ENCODE measurements at regions not wholly inside any gene's neighbourhood (a gene's known extent, or its start where the extent isn't known, plus 50 kb on each side); places are given as distances from the start of the nearest gene placed in this dataset.

DNA sequence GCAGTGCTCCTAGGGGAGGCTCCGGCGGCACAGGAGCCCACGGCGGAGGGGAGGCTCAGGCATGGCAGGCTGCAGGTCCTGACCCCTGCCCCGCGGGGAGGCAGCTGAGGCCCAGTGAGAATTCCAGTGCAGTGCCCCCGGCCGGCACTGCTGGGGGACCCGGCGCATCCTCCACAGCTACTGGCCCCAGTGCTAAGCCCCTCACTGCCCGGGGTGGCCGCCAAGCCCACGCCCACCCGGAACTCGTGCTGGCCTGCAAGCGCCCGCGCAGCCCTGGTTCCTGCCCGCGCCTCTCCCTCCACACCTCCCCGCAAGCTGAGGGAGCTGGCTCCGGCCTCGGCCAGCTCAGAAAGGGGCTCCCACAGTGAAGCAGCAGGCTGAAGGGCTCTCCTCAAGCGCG lies 62.2 kb downstream of the SPRY2 start:
- TF ChIP-seq CHD4 (IDR thresholded peaks at IDR 0.05) (no peak), CEBPB (IDR thresholded peaks at IDR 0.05; ENCODE audit: borderline replicate concordance in 1 of 2, low read depth in 2 of 2, low read length in 2 of 2) (no peak), PML (IDR thresholded peaks at IDR 0.05; ENCODE audit: low read length) (no peak), POLR2A (IDR thresholded peaks at IDR 0.05; ENCODE audit: low read depth, low read length) (no peak), JUNB (IDR thresholded peaks at IDR 0.05) (no peak), EGR1 (IDR thresholded peaks at IDR 0.05; ENCODE audit: borderline replicate concordance in 1 of 2, low read depth in 2 of 2, low read length in 2 of 2) (no peak), CREM (IDR thresholded peaks at IDR 0.05; ENCODE audit: low read depth) (no peak), RCOR1 (conservative IDR thresholded peaks at IDR 0.05; ENCODE audit: low read depth, low read length) (no peak), POLR2AphosphoS5 (IDR thresholded peaks at IDR 0.05; ENCODE audit: low read length) (no peak)
- TF ChIP-seq, protein P1, sequence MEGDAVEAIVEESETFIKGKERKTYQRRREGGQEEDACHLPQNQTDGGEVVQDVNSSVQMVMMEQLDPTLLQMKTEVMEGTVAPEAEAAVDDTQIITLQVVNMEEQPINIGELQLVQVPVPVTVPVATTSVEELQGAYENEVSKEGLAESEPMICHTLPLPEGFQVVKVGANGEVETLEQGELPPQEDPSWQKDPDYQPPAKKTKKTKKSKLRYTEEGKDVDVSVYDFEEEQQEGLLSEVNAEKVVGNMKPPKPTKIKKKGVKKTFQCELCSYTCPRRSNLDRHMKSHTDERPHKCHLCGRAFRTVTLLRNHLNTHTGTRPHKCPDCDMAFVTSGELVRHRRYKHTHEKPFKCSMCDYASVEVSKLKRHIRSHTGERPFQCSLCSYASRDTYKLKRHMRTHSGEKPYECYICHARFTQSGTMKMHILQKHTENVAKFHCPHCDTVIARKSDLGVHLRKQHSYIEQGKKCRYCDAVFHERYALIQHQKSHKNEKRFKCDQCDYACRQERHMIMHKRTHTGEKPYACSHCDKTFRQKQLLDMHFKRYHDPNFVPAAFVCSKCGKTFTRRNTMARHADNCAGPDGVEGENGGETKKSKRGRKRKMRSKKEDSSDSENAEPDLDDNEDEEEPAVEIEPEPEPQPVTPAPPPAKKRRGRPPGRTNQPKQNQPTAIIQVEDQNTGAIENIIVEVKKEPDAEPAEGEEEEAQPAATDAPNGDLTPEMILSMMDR (IDR thresholded peaks at IDR 0.05 in 2 of 3, conservative IDR thresholded peaks at IDR 0.05 in 1 of 3; ENCODE audit: control insufficient read depth in 2 of 3, extremely low read depth in 1 of 3, insufficient read depth in 1 of 3, low read depth in 3 of 3, low read length in 3 of 3): no peak
- TF ChIP-seq, protein P2, sequence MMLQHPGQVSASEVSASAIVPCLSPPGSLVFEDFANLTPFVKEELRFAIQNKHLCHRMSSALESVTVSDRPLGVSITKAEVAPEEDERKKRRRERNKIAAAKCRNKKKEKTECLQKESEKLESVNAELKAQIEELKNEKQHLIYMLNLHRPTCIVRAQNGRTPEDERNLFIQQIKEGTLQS (IDR thresholded peaks at IDR 0.05; ENCODE audit: borderline replicate concordance, extremely low read depth, low read depth, low read length): no peak

All from GM12878 (cell line).